Gastroesophageal sphincter (tissue), 4 donors: ENCODE measurements at regions not wholly inside any gene's neighbourhood (a gene's known extent, or its start where the extent isn't known, plus 50 kb on each side); places are given as distances from the start of the nearest gene placed in this dataset.

Experiments
- ATAC-seq: fragments of 150-250 bp; one replicate; pipeline ENCODE4 v1.9.1; 2016; ENCODE audit warnings: mild to moderate bottlenecking, moderate library complexity
- H3K27ac ChIP-seq, 4 donors: fragments of 200-600 bp; sonication (generic) in 3 of 4; 1 replicate in 3 of 4; 2 replicates in 1 of 4; pipeline ENCODE4 v1.5.1; 2016 to 2019
- H3K27me3 ChIP-seq: fragments of 200-600 bp; sonication (generic); one replicate; pipeline ENCODE4 v1.5.1; 2019
- H3K36me3 ChIP-seq, 2 donors: fragments of 200-600 bp; sonication (generic); one replicate each; pipeline ENCODE4 v1.5.1; 2019; ENCODE audit warnings: control low read depth in 1 of 2
- H3K4me1 ChIP-seq, 3 donors: fragments of 200-600 bp; sonication (generic); 1 replicate in 2 of 3; 2 replicates in 1 of 3; pipeline ENCODE4 v1.5.1; 2016 to 2019; ENCODE audit warnings: control low read depth in 2 of 3
- H3K4me3 ChIP-seq, 2 donors: fragments of 200-600 bp; sonication (generic); one replicate each; pipeline ENCODE4 v1.5.1; 2019; ENCODE audit warnings: mild to moderate bottlenecking in 1 of 2, moderate library complexity in 1 of 2
- H3K9me3 ChIP-seq, 3 donors: fragments of 200-600 bp; sonication (generic); one replicate each; pipeline ENCODE4 v1.5.1; 2017 to 2019; ENCODE audit warnings: control low read depth in 2 of 3
- CTCF ChIP-seq, 4 experiments: fragments of 200-600 bp in 2 of 4; fragments of 450-650 bp in 2 of 4; sonication (generic) in 1 of 4; IDR thresholded peaks; one replicate each; pipeline ENCODE4 v1.5.1; 2017 to 2019; ENCODE audit warnings: antibody characterized with exemption in 4 of 4, mild to moderate bottlenecking in 2 of 4, moderate library complexity in 2 of 4
- EP300 ChIP-seq: sonication (generic); formaldehyde crosslinking; IDR thresholded peaks from one replicate; pipeline ENCODE4 v1.6.1; 2017; ENCODE audit warnings: antibody characterized with exemption, mild to moderate bottlenecking
- POLR2A ChIP-seq, 2 donors: fragments of 450-650 bp; IDR thresholded peaks; one replicate each; pipeline ENCODE4 v1.6.1; 2017; ENCODE audit warnings: antibody characterized with exemption in 2 of 2, mild to moderate bottlenecking in 2 of 2, moderate library complexity in 1 of 2
- POLR2AphosphoS5 ChIP-seq: sonication (generic); formaldehyde crosslinking; IDR thresholded peaks from one replicate; pipeline ENCODE4 v1.6.1; 2017; ENCODE audit warnings: antibody characterized with exemption
- WGBS, 2 donors: methylation state at CpG; one replicate each; pipeline ENCODE4 v1.1.5; 2018; ENCODE audit warnings: low coverage in 1 of 2; 5-methylcytosine and 5-hydroxymethylcytosine counted together

- WGBS, 2 donors = 17% methylated on average over 1 of the region's 14 CpGs; no CpG with 5 or more reads in 1 of the 2 donors
- Histone ChIP-seq H3K9me3 (no peaks in the 10 kb centered on the region), H3K4me3 (peak overlapping the region in 1 of 2 donors; percentile 6), H3K36me3 (no peaks in the 10 kb centered on the region), H3K27me3 (peaks cover 44% of the 10 kb centered on the region), H3K27ac (no peak overlapping the region), H3K4me1 (peaks cover 0 to 15% (median 0%) of the 10 kb centered on the region in 3 donors)
- ATAC-seq = no peak
- no peak for TF ChIP-seq POLR2AphosphoS5
- TF ChIP-seq EP300 = no peak
- no peak for TF ChIP-seq CTCF (IDR thresholded peaks at IDR 0.05)
- TF ChIP-seq POLR2A (IDR thresholded peaks at IDR 0.05) = no peak
These were observed 87.1 kb upstream of the SHANK2 start for GRCh38 chr11:71339396-71339881.

GRCh38 chr11:71338801-71339395, 86.5 kb upstream of the SHANK2 start:
- TF ChIP-seq CTCF (IDR thresholded peaks at IDR 0.05) = no peak
- no peak for TF ChIP-seq POLR2A (IDR thresholded peaks at IDR 0.05)
- no peak for TF ChIP-seq EP300
- no peak for TF ChIP-seq POLR2AphosphoS5

GRCh38 chr11:71336996-71337754, 84.8 kb upstream of the SHANK2 start:
- TF ChIP-seq POLR2AphosphoS5 = no peak
- ATAC-seq = no peak
- Histone ChIP-seq H3K4me1 (peaks cover 0 to 15% (median 0%) of the 10 kb centered on the region in 3 donors), H3K36me3 (no peaks in the 10 kb centered on the region), H3K4me3 (no peak overlapping the region), H3K27ac (no peak overlapping the region), H3K27me3 (peaks cover 44% of the 10 kb centered on the region), H3K9me3 (peaks cover 0 to 7% (median 0%) of the 10 kb centered on the region in 3 donors)
- 81 to 83% methylated on average over 6 of the region's 12 CpGs for WGBS, 2 donors

More at GRCh38 chr11:71338801-71339395, 86.5 kb upstream of the SHANK2 start:
- no peak overlapping the region for H3K27ac ChIP-seq
- ATAC-seq = no peak
- peaks cover 44% of the 10 kb centered on the region for H3K27me3 ChIP-seq
- WGBS, 2 donors = 24 to 46% methylated on average over 5 to 12 of the region's 12 CpGs
- H3K36me3 ChIP-seq = no peaks in the 10 kb centered on the region
- peak overlapping the region in 1 of 2 donors; percentile 6 for H3K4me3 ChIP-seq
- H3K4me1 ChIP-seq = peaks cover 0 to 15% (median 0%) of the 10 kb centered on the region in 3 donors
- H3K9me3 ChIP-seq = no peaks in the 10 kb centered on the region

- TF ChIP-seq POLR2A (IDR thresholded peaks at IDR 0.05) (no peak), POLR2AphosphoS5 (no peak), CTCF (IDR thresholded peaks at IDR 0.05) (no peak), EP300 (no peak)
- Histone ChIP-seq H3K4me3 (no peak overlapping the region), H3K36me3 (no peaks in the 10 kb centered on the region), H3K27ac (no peak overlapping the region), H3K27me3 (peaks cover 41% of the 10 kb centered on the region), H3K4me1 (peaks cover 0 to 15% (median 0%) of the 10 kb centered on the region in 3 donors), H3K9me3 (peaks cover 0 to 7% (median 0%) of the 10 kb centered on the region in 3 donors)
- WGBS, 2 donors = 85 to 90% methylated on average over 5 to 9 of the region's 9 CpGs
- ATAC-seq = no peak
These were observed 84.0 kb upstream of the SHANK2 start for GRCh38 chr11:71336176-71336995.

- Histone ChIP-seq H3K4me1 (peaks cover 0 to 15% (median 0%) of the 10 kb centered on the region in 3 donors), H3K27ac (no peak overlapping the region), H3K9me3 (peaks cover 0 to 7% (median 0%) of the 10 kb centered on the region in 3 donors), H3K27me3 (peaks cover 41% of the 10 kb centered on the region), H3K4me3 (no peak overlapping the region), H3K36me3 (no peaks in the 10 kb centered on the region)
- no peak for ATAC-seq
- no CpG with 5 or more reads among the region's 1 CpG for WGBS, 2 donors
- no peak for TF ChIP-seq EP300
These were observed 83.0 kb upstream of the SHANK2 start for GRCh38 chr11:71335371-71335770.
